Endothelial cell of umbilical vein (primary cell): ENCODE measurements at regions not wholly inside any gene's neighbourhood (a gene's known extent, or its start where the extent isn't known, plus 50 kb on each side); places are given as distances from the start of the nearest gene placed in this dataset.

ENCODE experiments used
- CTCF ChIP-seq, 2 donors: IDR thresholded peaks; 1 replicate in 1 of 2; 2 replicates in 1 of 2; pipeline ENCODE4 v1.5.1; 2011; ENCODE audit warnings: low read length in 2 of 2, mild to moderate bottlenecking in 2 of 2, moderate library complexity in 2 of 2, control low read depth in 1 of 2, inconsistent platforms in 1 of 2, low read depth in 1 of 2; ENCODE audit not compliant: insufficient read depth in 1 of 2; ENCODE audit errors: extremely low read depth in 1 of 2
- EZH2 ChIP-seq: IDR thresholded peaks from 2 replicates; pipeline ENCODE4 v1.6.1; 2012; ENCODE audit warnings: borderline replicate concordance, low read depth, mild to moderate bottlenecking, moderate library complexity, low read length, inconsistent platforms; ENCODE audit not compliant: severe bottlenecking
- FOS ChIP-seq: IDR thresholded peaks from 2 replicates; pipeline ENCODE4 v1.6.1; 2011; ENCODE audit warnings: mild to moderate bottlenecking, low read length, moderate library complexity, borderline replicate concordance; ENCODE audit not compliant: insufficient read depth
- GATA2 ChIP-seq: IDR thresholded peaks from 2 replicates; pipeline ENCODE4 v1.7.0; 2011; ENCODE audit warnings: low read depth, mild to moderate bottlenecking, moderate library complexity, mixed read lengths, low read length; ENCODE audit not compliant: insufficient read length, insufficient read depth
- JUN ChIP-seq: IDR thresholded peaks from 2 replicates; pipeline ENCODE4 v1.6.1; 2011; ENCODE audit warnings: borderline replicate concordance, low read depth; ENCODE audit not compliant: insufficient read length, insufficient read depth
- MAX ChIP-seq: IDR thresholded peaks from 2 replicates; pipeline ENCODE4 v1.6.1; 2011; ENCODE audit not compliant: insufficient read depth, insufficient read length
- MYC ChIP-seq: IDR thresholded peaks from one replicate; pipeline ENCODE4 v1.6.1; 2011; ENCODE audit warnings: mild to moderate bottlenecking, low read depth, low read length
- POLR2A ChIP-seq: IDR thresholded peaks from 2 replicates; pipeline ENCODE4 v1.6.1; 2012; ENCODE audit warnings: low read depth, mild to moderate bottlenecking, control low read depth, low read length
- POLR2AphosphoS5 ChIP-seq: IDR thresholded peaks from 2 replicates; pipeline ENCODE4 v1.6.1; 2012; ENCODE audit warnings: low read depth, mild to moderate bottlenecking, control low read depth, low read length, moderate library complexity; ENCODE audit not compliant: insufficient read depth

- no peak for TF ChIP-seq CTCF (IDR thresholded peaks at IDR 0.05; ENCODE audit: extremely low read depth in 1 of 2, insufficient read depth in 1 of 2, low read depth in 1 of 2, low read length in 2 of 2)
- TF ChIP-seq MYC: no peak
- TF ChIP-seq POLR2A: no peak
- no peak for TF ChIP-seq EZH2
- TF ChIP-seq POLR2AphosphoS5: no peak
- no peak for TF ChIP-seq GATA2
- TF ChIP-seq MAX: no peak
- TF ChIP-seq FOS: no peak
- no peak for TF ChIP-seq JUN
Observed at GRCh38 chr17:34710226-34710625, 130.8 kb downstream of the TMEM132E start.
